Calu3 (cell line): ENCODE measurements at regions not wholly inside any gene's neighbourhood (a gene's known extent, or its start where the extent isn't known, plus 50 kb on each side); places are given as distances from the start of the nearest gene placed in this dataset.

Experiments used
- BruUV-seq: library from RNA; stranded (reverse); fragments of 400-500 nt; replicated peaks from 2 replicates; lab custom pipeline; 2021; lab: Mats Ljungman, UMichigan
- CTCF ChIA-PET: fragments of 300-600 bp; sonication (Branson Sonifier 250); formaldehyde crosslinking; loops from one replicate; lab custom pipeline; 2022; ENCODE audit warnings: antibody characterized with exemption; lab: Charles Lee
- DNase-seq: peaks from one replicate; pipeline ENCODE4 v3.0.0; 2022
- H3K27ac Mint-ChIP-seq: one replicate; pipeline ENCODE4 v1.8.0; 2022; ENCODE audit warnings: mixed read lengths; ENCODE audit not compliant: unreplicated experiment
- H3K27me3 Mint-ChIP-seq: one replicate; pipeline ENCODE4 v1.8.0; 2022; ENCODE audit warnings: mixed read lengths; ENCODE audit not compliant: unreplicated experiment
- H3K36me3 Mint-ChIP-seq: one replicate; pipeline ENCODE4 v1.8.0; 2022; ENCODE audit warnings: mild to moderate bottlenecking, moderate library complexity, mixed read lengths; ENCODE audit not compliant: insufficient read depth, unreplicated experiment
- H3K4me1 Mint-ChIP-seq: one replicate; pipeline ENCODE4 v1.8.0; 2022; ENCODE audit warnings: mild to moderate bottlenecking, low read depth, mixed read lengths; ENCODE audit not compliant: unreplicated experiment
- H3K4me3 Mint-ChIP-seq: one replicate; pipeline ENCODE4 v1.8.0; 2022; ENCODE audit warnings: mild to moderate bottlenecking, low read depth, moderate library complexity, mixed read lengths; ENCODE audit not compliant: unreplicated experiment
- H3K9me3 Mint-ChIP-seq: one replicate; pipeline ENCODE4 v1.8.0; 2022; ENCODE audit warnings: low read depth, mixed read lengths; ENCODE audit not compliant: unreplicated experiment
- CTCF ChIP-seq: fragments of 200-600 bp; IDR thresholded peaks from one replicate; pipeline ENCODE4 v1.8.0; 2022; ENCODE audit warnings: antibody characterized with exemption; ENCODE audit not compliant: unreplicated experiment
- intact Hi-C: fragments of 100-400 bp; cut with micrococcal nuclease; formaldehyde crosslinking; loops from one replicate; pipeline ENCODE4 v1.10.0; 2022; ENCODE audit not compliant: unreplicated experiment

DNA sequence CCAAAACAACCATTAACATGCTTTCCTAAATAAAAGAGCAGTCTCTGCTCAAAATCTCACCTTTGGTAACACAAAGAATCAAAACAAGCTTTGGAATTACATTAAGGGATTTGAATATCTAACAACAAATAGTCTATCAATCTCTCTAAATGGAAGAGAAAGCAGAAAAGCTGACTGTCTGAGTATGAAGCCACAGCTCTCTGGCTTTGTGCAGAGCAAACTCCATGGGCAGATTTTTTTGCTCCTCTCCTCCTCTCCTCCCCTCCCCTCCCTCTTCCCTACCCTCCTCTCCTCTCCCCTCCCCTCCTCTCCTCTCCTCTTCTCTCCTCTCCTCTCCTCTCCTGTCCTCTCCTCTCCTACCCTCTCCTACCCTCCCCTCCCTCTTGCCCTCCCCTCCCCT is 329.5 kb upstream of the ETAA1 start:
- intact Hi-C loops: no loop called here
- CTCF ChIA-PET: interaction anchor here (0.7 kb wide), 1 partner anchor 193 kb away, joined by 3 read pairs; no protein-coding TSS in a partner anchor
- TF ChIP-seq CTCF: no peak
- peaks cover 18% of the 10 kb centered on the region for H3K27me3 Mint-ChIP-seq
- H3K27ac Mint-ChIP-seq: no peak overlapping the region
- H3K4me1 Mint-ChIP-seq: no peaks in the 10 kb centered on the region
- no peak for DNase-seq
- no peaks in the 10 kb centered on the region for H3K9me3 Mint-ChIP-seq
- no TSS peak for BruUV-seq
- no peak overlapping the region for H3K4me3 Mint-ChIP-seq
- no peaks in the 10 kb centered on the region for H3K36me3 Mint-ChIP-seq

DNA sequence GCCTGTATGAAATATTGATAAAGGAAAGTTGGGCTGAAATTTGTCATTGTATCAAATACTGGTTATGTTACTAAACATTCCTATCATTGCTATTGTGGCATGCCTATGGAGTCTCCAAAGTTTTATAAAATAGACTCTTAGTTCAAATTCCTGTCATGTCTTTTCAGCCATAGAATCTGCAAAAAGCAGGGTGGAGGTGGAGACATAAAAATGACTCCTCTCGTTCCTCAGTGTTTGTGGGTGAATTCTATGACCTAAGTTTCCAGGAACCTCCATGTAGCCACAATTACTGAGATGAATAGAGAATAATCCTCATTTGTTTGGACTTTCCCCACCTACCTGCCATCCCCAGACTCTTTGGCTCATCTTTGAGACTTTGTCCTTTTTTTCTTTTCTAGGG is 326.3 kb upstream of the ETAA1 start:
- no peak overlapping the region for H3K27ac Mint-ChIP-seq
- intact Hi-C loops: no loop called here
- no TSS peak for BruUV-seq

DNA sequence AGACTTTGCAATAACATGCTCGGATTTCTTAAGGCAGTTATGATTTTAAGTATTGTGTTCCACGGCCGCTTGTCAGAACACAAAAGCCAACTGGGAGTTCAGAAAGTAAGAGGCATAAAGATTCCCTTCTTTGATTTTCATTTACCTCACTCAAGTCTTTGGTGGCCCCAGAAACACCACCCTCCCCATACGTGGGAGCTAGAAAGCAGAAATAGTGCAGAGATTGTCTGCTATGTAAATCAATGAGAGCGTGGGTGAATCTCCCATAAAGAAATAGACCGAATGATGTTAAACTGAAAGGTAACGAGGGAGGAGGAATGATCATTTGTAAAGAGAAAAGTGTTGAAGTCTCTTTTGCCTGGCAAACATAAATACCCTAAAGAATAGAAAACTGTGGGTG is 322.1 kb upstream of the ETAA1 start:
- no peak overlapping the region for H3K27ac Mint-ChIP-seq
- intact Hi-C loops: no loop called here
- DNase-seq: no peak
- CTCF ChIA-PET: no interaction called here
- no peaks in the 10 kb centered on the region for H3K4me1 Mint-ChIP-seq
- H3K4me3 Mint-ChIP-seq: no peak overlapping the region
- TF ChIP-seq CTCF: no peak
- no TSS peak for BruUV-seq
- H3K9me3 Mint-ChIP-seq: peaks cover 4% of the 10 kb centered on the region
- H3K27me3 Mint-ChIP-seq: no peaks in the 10 kb centered on the region
- H3K36me3 Mint-ChIP-seq: no peaks in the 10 kb centered on the region

More for the DNA sequence above, 326.3 kb upstream of the ETAA1 start:
- no peaks in the 10 kb centered on the region for H3K36me3 Mint-ChIP-seq
- no peaks in the 10 kb centered on the region for H3K4me1 Mint-ChIP-seq
- H3K9me3 Mint-ChIP-seq: peaks cover 4% of the 10 kb centered on the region
- H3K4me3 Mint-ChIP-seq: no peak overlapping the region
- H3K27me3 Mint-ChIP-seq: peaks cover 18% of the 10 kb centered on the region
- no peak for TF ChIP-seq CTCF
- no peak for DNase-seq
- CTCF ChIA-PET: no interaction called here

DNA sequence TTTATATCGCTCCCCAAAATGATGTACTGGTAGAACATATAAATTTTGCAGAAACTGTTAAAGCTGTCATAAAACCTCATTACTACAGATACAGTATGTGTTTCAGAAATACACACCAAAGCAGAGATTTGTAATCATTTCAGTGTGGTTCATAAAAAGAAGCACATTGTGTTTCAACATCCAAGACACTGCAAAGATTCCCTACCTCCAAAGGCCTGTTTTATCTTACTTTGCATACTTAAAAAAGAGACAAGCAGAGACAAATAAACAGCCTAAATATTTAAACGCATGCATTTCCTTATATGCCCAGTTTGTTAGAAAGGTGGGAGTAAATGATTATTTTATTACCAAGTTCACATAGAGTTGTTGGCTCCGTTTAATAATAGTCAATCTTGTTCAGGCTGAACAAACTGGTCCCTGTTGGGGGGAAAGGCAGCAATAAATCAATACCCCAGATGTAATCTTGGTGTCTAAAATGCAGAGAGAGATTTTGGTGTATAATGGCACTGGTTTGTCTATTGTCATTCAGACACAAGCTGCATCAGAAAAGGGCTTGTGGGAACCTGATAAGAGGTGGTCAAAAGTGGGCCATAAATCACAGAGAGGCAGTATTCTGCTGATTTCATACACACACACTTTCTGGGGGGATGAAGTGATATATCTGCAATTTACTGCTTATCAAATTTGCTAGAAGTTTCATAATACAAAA is 321.4 kb upstream of the ETAA1 start:
- H3K4me3 Mint-ChIP-seq: no peak overlapping the region
- DNase-seq: no peak
- no peak overlapping the region for H3K27ac Mint-ChIP-seq
- no TSS peak for BruUV-seq
- no peaks in the 10 kb centered on the region for H3K36me3 Mint-ChIP-seq
- TF ChIP-seq CTCF: no peak
- CTCF ChIA-PET: no interaction called here
- peaks cover 4% of the 10 kb centered on the region for H3K9me3 Mint-ChIP-seq
- no peaks in the 10 kb centered on the region for H3K27me3 Mint-ChIP-seq
- H3K4me1 Mint-ChIP-seq: no peaks in the 10 kb centered on the region
- intact Hi-C loops: no loop called here
